ENCODE measurements at regions not wholly inside any gene's neighbourhood (a gene's known extent, or its start where the extent isn't known, plus 50 kb on each side); places are given as distances from the start of the nearest gene placed in this dataset.

DNA sequence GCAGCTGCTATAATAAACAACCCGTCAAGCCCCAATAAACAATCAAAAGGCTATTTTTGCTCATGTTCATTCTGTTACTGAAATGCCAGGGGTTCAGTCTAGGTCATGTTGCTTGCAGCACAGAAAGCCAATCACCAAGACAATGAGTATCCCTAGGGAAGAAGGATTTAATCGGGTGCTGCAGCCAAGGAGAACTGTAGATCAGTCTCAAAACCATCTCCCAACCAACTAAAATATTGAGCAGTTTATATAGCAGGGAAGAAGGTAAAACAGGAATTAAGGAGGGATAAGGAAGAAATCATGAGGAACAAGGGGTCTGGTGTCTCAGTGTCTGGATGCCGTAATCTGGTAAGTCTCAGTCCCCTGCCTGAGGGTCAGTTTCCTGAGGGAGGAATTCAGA lies 169.5 kb downstream of the BLID start:
- TF ChIP-seq, protein P1, sequence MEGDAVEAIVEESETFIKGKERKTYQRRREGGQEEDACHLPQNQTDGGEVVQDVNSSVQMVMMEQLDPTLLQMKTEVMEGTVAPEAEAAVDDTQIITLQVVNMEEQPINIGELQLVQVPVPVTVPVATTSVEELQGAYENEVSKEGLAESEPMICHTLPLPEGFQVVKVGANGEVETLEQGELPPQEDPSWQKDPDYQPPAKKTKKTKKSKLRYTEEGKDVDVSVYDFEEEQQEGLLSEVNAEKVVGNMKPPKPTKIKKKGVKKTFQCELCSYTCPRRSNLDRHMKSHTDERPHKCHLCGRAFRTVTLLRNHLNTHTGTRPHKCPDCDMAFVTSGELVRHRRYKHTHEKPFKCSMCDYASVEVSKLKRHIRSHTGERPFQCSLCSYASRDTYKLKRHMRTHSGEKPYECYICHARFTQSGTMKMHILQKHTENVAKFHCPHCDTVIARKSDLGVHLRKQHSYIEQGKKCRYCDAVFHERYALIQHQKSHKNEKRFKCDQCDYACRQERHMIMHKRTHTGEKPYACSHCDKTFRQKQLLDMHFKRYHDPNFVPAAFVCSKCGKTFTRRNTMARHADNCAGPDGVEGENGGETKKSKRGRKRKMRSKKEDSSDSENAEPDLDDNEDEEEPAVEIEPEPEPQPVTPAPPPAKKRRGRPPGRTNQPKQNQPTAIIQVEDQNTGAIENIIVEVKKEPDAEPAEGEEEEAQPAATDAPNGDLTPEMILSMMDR (IDR thresholded peaks at IDR 0.05): no peak
- TF ChIP-seq, protein P2, sequence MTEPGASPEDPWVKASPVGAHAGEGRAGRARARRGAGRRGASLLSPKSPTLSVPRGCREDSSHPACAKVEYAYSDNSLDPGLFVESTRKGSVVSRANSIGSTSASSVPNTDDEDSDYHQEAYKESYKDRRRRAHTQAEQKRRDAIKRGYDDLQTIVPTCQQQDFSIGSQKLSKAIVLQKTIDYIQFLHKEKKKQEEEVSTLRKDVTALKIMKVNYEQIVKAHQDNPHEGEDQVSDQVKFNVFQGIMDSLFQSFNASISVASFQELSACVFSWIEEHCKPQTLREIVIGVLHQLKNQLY (CRISPR knock-in tag; IDR thresholded peaks at IDR 0.05): no peak
- TF ChIP-seq ZNF138 (CRISPR knock-in tag; conservative IDR thresholded peaks at IDR 0.05) (no peak), IRF2 (CRISPR knock-in tag; IDR thresholded peaks at IDR 0.05; ENCODE audit: borderline replicate concordance, low read depth) (no peak), GTF2I (CRISPR knock-in tag; conservative IDR thresholded peaks at IDR 0.05) (no peak), ZNF263 (CRISPR knock-in tag; IDR thresholded peaks at IDR 0.05; ENCODE audit: low read depth) (no peak), ZNF121 (CRISPR knock-in tag; IDR thresholded peaks at IDR 0.05) (no peak)
- TF ChIP-seq, protein P3, sequence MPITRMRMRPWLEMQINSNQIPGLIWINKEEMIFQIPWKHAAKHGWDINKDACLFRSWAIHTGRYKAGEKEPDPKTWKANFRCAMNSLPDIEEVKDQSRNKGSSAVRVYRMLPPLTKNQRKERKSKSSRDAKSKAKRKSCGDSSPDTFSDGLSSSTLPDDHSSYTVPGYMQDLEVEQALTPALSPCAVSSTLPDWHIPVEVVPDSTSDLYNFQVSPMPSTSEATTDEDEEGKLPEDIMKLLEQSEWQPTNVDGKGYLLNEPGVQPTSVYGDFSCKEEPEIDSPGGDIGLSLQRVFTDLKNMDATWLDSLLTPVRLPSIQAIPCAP (CRISPR knock-in tag; IDR thresholded peaks at IDR 0.05): no peak
- TF ChIP-seq, protein P4, sequence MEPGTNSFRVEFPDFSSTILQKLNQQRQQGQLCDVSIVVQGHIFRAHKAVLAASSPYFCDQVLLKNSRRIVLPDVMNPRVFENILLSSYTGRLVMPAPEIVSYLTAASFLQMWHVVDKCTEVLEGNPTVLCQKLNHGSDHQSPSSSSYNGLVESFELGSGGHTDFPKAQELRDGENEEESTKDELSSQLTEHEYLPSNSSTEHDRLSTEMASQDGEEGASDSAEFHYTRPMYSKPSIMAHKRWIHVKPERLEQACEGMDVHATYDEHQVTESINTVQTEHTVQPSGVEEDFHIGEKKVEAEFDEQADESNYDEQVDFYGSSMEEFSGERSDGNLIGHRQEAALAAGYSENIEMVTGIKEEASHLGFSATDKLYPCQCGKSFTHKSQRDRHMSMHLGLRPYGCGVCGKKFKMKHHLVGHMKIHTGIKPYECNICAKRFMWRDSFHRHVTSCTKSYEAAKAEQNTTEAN (CRISPR knock-in tag; IDR thresholded peaks at IDR 0.05): no peak
